Endothelial cell of umbilical vein (primary cell): ENCODE measurements at regions not wholly inside any gene's neighbourhood (a gene's known extent, or its start where the extent isn't known, plus 50 kb on each side); places are given as distances from the start of the nearest gene placed in this dataset.

Source experiments
- EZH2 ChIP-seq: IDR thresholded peaks from 2 replicates; pipeline ENCODE4 v1.6.1; 2012; ENCODE audit warnings: borderline replicate concordance, low read depth, mild to moderate bottlenecking, moderate library complexity, low read length, inconsistent platforms; ENCODE audit not compliant: severe bottlenecking
- POLR2A ChIP-seq: IDR thresholded peaks from 2 replicates; pipeline ENCODE4 v1.6.1; 2012; ENCODE audit warnings: low read depth, mild to moderate bottlenecking, control low read depth, low read length

- TF ChIP-seq POLR2A (no peak), EZH2 (no peak)
Measured at GRCh38 chr16:65961476-65962143, 404.9 kb upstream of the CDH5 start.
